OCI-LY7 (cell line): ENCODE measurements at regions not wholly inside any gene's neighbourhood (a gene's known extent, or its start where the extent isn't known, plus 50 kb on each side); places are given as distances from the start of the nearest gene placed in this dataset.

Experiments used
- EZH2phosphoT487 ChIP-seq: fragments of 200-600 bp; sonication (generic); IDR thresholded peaks from 2 replicates; pipeline ENCODE4 v1.6.1; 2018; ENCODE audit warnings: low read depth, borderline replicate concordance, mild to moderate bottlenecking, mixed run types, antibody characterized with exemption, low read length, moderate library complexity, mixed read lengths
- TF ChIP-seq, protein P1 (sequence below): fragments of 200-600 bp; sonication (generic); conservative IDR thresholded peaks from 2 replicates; pipeline ENCODE4 v1.5.1; 2014; ENCODE audit warnings: mild to moderate bottlenecking, antibody characterized with exemption, low read length, moderate library complexity, mixed read lengths

DNA sequence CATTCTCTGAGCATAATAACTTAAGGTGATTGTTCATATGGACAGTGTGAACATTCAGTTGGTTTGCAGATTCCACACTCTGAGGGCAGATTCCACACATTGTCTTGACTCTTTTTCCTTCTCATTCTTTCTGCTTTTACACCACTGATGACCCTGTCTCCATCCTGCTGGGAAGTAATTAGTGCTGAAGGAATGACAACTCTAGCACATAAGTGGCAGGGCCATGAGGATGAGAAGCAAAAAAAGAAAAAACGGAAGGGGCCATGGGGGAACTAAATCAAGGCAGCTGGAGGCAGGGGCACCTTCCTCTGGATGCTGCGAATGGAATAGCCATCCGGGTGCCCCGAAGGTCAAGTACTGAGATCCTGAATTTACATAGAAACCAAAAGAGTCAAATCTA lies 944.0 kb downstream of the KCNJ2 start:
- TF ChIP-seq, protein P1, sequence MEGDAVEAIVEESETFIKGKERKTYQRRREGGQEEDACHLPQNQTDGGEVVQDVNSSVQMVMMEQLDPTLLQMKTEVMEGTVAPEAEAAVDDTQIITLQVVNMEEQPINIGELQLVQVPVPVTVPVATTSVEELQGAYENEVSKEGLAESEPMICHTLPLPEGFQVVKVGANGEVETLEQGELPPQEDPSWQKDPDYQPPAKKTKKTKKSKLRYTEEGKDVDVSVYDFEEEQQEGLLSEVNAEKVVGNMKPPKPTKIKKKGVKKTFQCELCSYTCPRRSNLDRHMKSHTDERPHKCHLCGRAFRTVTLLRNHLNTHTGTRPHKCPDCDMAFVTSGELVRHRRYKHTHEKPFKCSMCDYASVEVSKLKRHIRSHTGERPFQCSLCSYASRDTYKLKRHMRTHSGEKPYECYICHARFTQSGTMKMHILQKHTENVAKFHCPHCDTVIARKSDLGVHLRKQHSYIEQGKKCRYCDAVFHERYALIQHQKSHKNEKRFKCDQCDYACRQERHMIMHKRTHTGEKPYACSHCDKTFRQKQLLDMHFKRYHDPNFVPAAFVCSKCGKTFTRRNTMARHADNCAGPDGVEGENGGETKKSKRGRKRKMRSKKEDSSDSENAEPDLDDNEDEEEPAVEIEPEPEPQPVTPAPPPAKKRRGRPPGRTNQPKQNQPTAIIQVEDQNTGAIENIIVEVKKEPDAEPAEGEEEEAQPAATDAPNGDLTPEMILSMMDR: no peak
- TF ChIP-seq EZH2phosphoT487: no peak
